H1 (cell line): ENCODE measurements at regions not wholly inside any gene's neighbourhood (a gene's known extent, or its start where the extent isn't known, plus 50 kb on each side); places are given as distances from the start of the nearest gene placed in this dataset.

Experiments used
- CTCF ChIA-PET: fragments of 300-600 bp; sonication (Branson Sonifier 250); formaldehyde crosslinking; loops from one replicate; lab custom pipeline; 2021; ENCODE audit not compliant: partially characterized antibody; lab: Charles Lee
- POLR2A ChIA-PET: fragments of 300-600 bp; sonication (Branson Sonifier 250); formaldehyde crosslinking; loops from one replicate; lab custom pipeline; 2021; ENCODE audit warnings: inconsistent platforms; ENCODE audit not compliant: partially characterized antibody; lab: Charles Lee
- DNase-seq, 2 experiments: peaks; one replicate each; pipeline versions ENCODE4 v3.0.0 to v3.0.0-alpha.2; 2010 to 2022; ENCODE audit warnings: low spot score in 2 of 2, low read depth in 1 of 2, mixed read lengths in 1 of 2
- FAIRE-seq: peaks from 2 replicates; lab custom pipeline; 2011; peaks lifted over from hg19 to GRCh38; lab: Jason Lieb, UNC
- H2AFZ ChIP-seq: 2 replicates; pipeline ENCODE4 v1.8.1; 2012; ENCODE audit warnings: low read length, inconsistent platforms
- H2AK5ac ChIP-seq: 2 replicates; pipeline ENCODE4 v1.6.1; 2013; ENCODE audit warnings: low read depth, low read length
- H2BK120ac ChIP-seq: replicated peaks from 2 replicates; pipeline ENCODE3; 2013; ENCODE audit warnings: low read depth, low read length, inconsistent platforms
- H2BK12ac ChIP-seq: 2 replicates; pipeline ENCODE4 v1.6.1; 2013; ENCODE audit warnings: low read depth, low read length
- H2BK15ac ChIP-seq: 2 replicates; pipeline ENCODE4 v1.6.1; 2013; ENCODE audit warnings: low read length
- H2BK20ac ChIP-seq: 2 replicates; pipeline ENCODE4 v1.6.1; 2013; ENCODE audit warnings: low read length
- H2BK5ac ChIP-seq: 2 replicates; pipeline ENCODE4 v1.6.1; 2013; ENCODE audit warnings: low read depth, low read length
- H3K14ac ChIP-seq: 2 replicates; pipeline ENCODE4 v1.6.1; 2013; ENCODE audit warnings: inconsistent platforms; ENCODE audit not compliant: insufficient read length
- H3K18ac ChIP-seq: 2 replicates; pipeline ENCODE4 v1.6.1; 2013; ENCODE audit warnings: low read length; ENCODE audit errors: extremely low read depth
- H3K23ac ChIP-seq: 2 replicates; pipeline ENCODE4 v1.6.1; 2013; ENCODE audit warnings: inconsistent platforms; ENCODE audit not compliant: insufficient read length
- H3K23me2 ChIP-seq: 2 replicates; pipeline ENCODE4 v1.6.1; 2013; ENCODE audit warnings: low read depth, low read length
- H3K27ac ChIP-seq: 2 replicates; pipeline ENCODE4 v1.6.1; 2011; ENCODE audit warnings: low read depth, low read length, inconsistent platforms
- H3K27me3 ChIP-seq, 4 experiments: replicated peaks in 1 of 4; 1 replicate in 1 of 4; 2 replicates in 3 of 4; pipeline versions ENCODE4 v1.6.1 to v1.8.1; 2011 to 2013; ENCODE audit warnings: low read length in 3 of 4, mild to moderate bottlenecking in 3 of 4, inconsistent platforms in 2 of 4, mixed read lengths in 2 of 4, moderate library complexity in 1 of 4; ENCODE audit not compliant: control insufficient read depth in 3 of 4, insufficient read depth in 3 of 4; ENCODE audit errors: extremely low read depth in 1 of 4
- H3K36me3 ChIP-seq, 4 experiments: 2 replicates each; pipeline versions ENCODE4 v1.6.1 to v1.8.1; 2011 to 2013; ENCODE audit warnings: mild to moderate bottlenecking in 4 of 4, low read length in 3 of 4, moderate library complexity in 2 of 4, control low read depth in 1 of 4, inconsistent platforms in 1 of 4; ENCODE audit not compliant: insufficient read depth in 4 of 4, control insufficient read depth in 2 of 4
- H3K4ac ChIP-seq: replicated peaks from 2 replicates; pipeline ENCODE3; 2013; ENCODE audit warnings: low read length, low read depth, mixed read lengths, inconsistent platforms; ENCODE audit not compliant: insufficient read length
- H3K4me1 ChIP-seq, 4 experiments: replicated peaks in 1 of 4; 1 replicate in 1 of 4; 2 replicates in 3 of 4; pipeline versions ENCODE4 v1.6.1 to v1.8.1; 2011 to 2013; ENCODE audit warnings: low read length in 3 of 4, inconsistent platforms in 2 of 4, mixed read lengths in 1 of 4; ENCODE audit not compliant: insufficient read depth in 4 of 4, control insufficient read depth in 3 of 4
- H3K4me2 ChIP-seq, 2 experiments: 2 replicates each; pipeline versions ENCODE4 v1.6.1 to v1.8.1; 2011 to 2013; ENCODE audit warnings: low read depth in 2 of 2, low read length in 2 of 2, control low read depth in 1 of 2, inconsistent platforms in 1 of 2, mild to moderate bottlenecking in 1 of 2; ENCODE audit not compliant: insufficient read depth in 1 of 2
- H3K4me3 ChIP-seq, 4 experiments: fragments of 200-600, 300-600 bp in 1 of 4; sonication (generic), shearing (Covaris generic), sonication (Bioruptor Twin) in 1 of 4; 2 replicates each; pipeline versions ENCODE4 v1.5.1 to v1.8.1; 2011 to 2016; ENCODE audit warnings: low read length in 4 of 4, low read depth in 3 of 4, control low read depth in 2 of 4, inconsistent platforms in 2 of 4, mild to moderate bottlenecking in 2 of 4, mixed read lengths in 1 of 4, moderate library complexity in 1 of 4; ENCODE audit not compliant: insufficient read depth in 2 of 4; ENCODE audit errors: extremely low read depth in 1 of 4
- H3K56ac ChIP-seq: replicated peaks from 2 replicates; pipeline ENCODE3; 2013; ENCODE audit warnings: low read depth, mild to moderate bottlenecking, mixed read lengths, low read length, inconsistent platforms; ENCODE audit not compliant: insufficient read length
- H3K79me1 ChIP-seq: 2 replicates; pipeline ENCODE4 v1.6.1; 2013; ENCODE audit warnings: low read depth, low read length, control low read depth
- H3K79me2 ChIP-seq, 2 experiments: 2 replicates each; pipeline versions ENCODE4 v1.6.1 to v1.8.1; 2012 to 2013; ENCODE audit warnings: low read length in 2 of 2, mild to moderate bottlenecking in 2 of 2, inconsistent platforms in 1 of 2; ENCODE audit not compliant: insufficient read depth in 2 of 2, control insufficient read depth in 1 of 2
- H3K9ac ChIP-seq, 4 experiments: replicated peaks in 1 of 4; 1 replicate in 1 of 4; 2 replicates in 3 of 4; pipeline versions ENCODE4 v1.6.1 to v1.8.1; 2011 to 2013; ENCODE audit warnings: low read depth in 3 of 4, low read length in 3 of 4, control low read depth in 2 of 4, mild to moderate bottlenecking in 2 of 4, moderate library complexity in 2 of 4, inconsistent platforms in 1 of 4; ENCODE audit errors: extremely low read depth in 1 of 4
- H3K9me3 ChIP-seq, 2 experiments: 2 replicates each; pipeline versions ENCODE4 v1.6.1 to v1.8.1; 2012 to 2013; ENCODE audit warnings: mild to moderate bottlenecking in 2 of 2, moderate library complexity in 2 of 2, control low read depth in 1 of 2, inconsistent platforms in 1 of 2, low read depth in 1 of 2, low read length in 1 of 2, mixed read lengths in 1 of 2; ENCODE audit not compliant: insufficient read depth in 2 of 2
- H4K20me1 ChIP-seq, 2 experiments: replicated peaks in 1 of 2; 2 replicates each; pipeline versions ENCODE3 to v1.8.1; 2011 to 2013; ENCODE audit warnings: inconsistent platforms in 2 of 2, low read length in 2 of 2, mild to moderate bottlenecking in 1 of 2; ENCODE audit not compliant: insufficient read depth in 2 of 2, control insufficient read depth in 1 of 2
- H4K5ac ChIP-seq: 2 replicates; pipeline ENCODE4 v1.6.1; 2013; ENCODE audit warnings: low read length, low read depth, mixed read lengths, inconsistent platforms; ENCODE audit not compliant: insufficient read length
- H4K8ac ChIP-seq: 2 replicates; pipeline ENCODE4 v1.8.0; 2013; ENCODE audit warnings: mild to moderate bottlenecking, moderate library complexity, low read length, inconsistent platforms; ENCODE audit not compliant: insufficient read depth; ENCODE audit errors: extremely low read depth
- H4K91ac ChIP-seq: replicated peaks from 2 replicates; pipeline ENCODE3; 2013; ENCODE audit warnings: low read length, mixed read lengths, inconsistent platforms; ENCODE audit not compliant: insufficient read length
- CBX5 ChIP-seq: fragments of 300-800, 300-1000 bp; sonication (generic); IDR thresholded peaks from 2 replicates; pipeline ENCODE4 v1.7.1; 2016; ENCODE audit warnings: antibody characterized with exemption, low read length, low read depth
- CHD2 ChIP-seq: IDR thresholded peaks from 2 replicates; pipeline ENCODE4 v1.6.1; 2012; ENCODE audit warnings: low read length, improper control_type of control experiment
- CREB1 ChIP-seq: IDR thresholded peaks from 2 replicates; pipeline ENCODE4 v1.6.1; 2012; ENCODE audit warnings: inconsistent platforms
- KDM4A ChIP-seq: IDR thresholded peaks from one replicate; pipeline ENCODE4 v1.7.1; 2012; ENCODE audit warnings: low read depth, mild to moderate bottlenecking, moderate library complexity, low read length, inconsistent platforms; ENCODE audit not compliant: severe bottlenecking
- POU5F1 ChIP-seq: IDR thresholded peaks from 2 replicates; pipeline ENCODE4 v1.6.1; 2011; ENCODE audit warnings: low read depth, mild to moderate bottlenecking, low read length, moderate library complexity
- SIX5 ChIP-seq: IDR thresholded peaks from 2 replicates; pipeline ENCODE4 v1.6.1; 2011; ENCODE audit warnings: mild to moderate bottlenecking, low read depth, low read length
- SP4 ChIP-seq: IDR thresholded peaks from 2 replicates; pipeline ENCODE4 v1.6.1; 2012; ENCODE audit warnings: low read length, inconsistent platforms
- ZNF274 ChIP-seq: IDR thresholded peaks from 2 replicates; pipeline ENCODE4 v1.7.0; 2012; ENCODE audit warnings: low read length, borderline replicate concordance; ENCODE audit errors: extremely low read depth
- WGBS, 2 experiments: shearing (Covaris generic) in 1 of 2; methylation state at CpG; one replicate each; pipeline versions ENCODE4 v1.1.6 to v1.1.7; 2013 to 2015; ENCODE audit warnings: low lambda C conversion rate in 2 of 2, mixed read lengths in 2 of 2, inconsistent platforms in 1 of 2, low coverage in 1 of 2, missing lambda C conversion rate in 1 of 2; ENCODE audit not compliant: insufficient replicate concordance in 2 of 2, insufficient coverage in 1 of 2, insufficient read length in 1 of 2; ENCODE audit errors: extremely low coverage in 1 of 2, missing lambda C conversion rate in 1 of 2; 5-methylcytosine and 5-hydroxymethylcytosine counted together

- Histone ChIP-seq H3K18ac (no peak overlapping the region), H2AK5ac (no peak overlapping the region), H3K36me3 (no peaks in the 10 kb centered on the region), H4K20me1 (no peaks in the 10 kb centered on the region), H2BK20ac (0 out of 2 replicates have a peak overlapping the region, but pooled peaks have one; percentile 38), H4K5ac (no peak overlapping the region), H4K8ac (no peak overlapping the region), H2BK120ac (no peak overlapping the region), H3K4ac (no peak overlapping the region), H4K91ac (no peak overlapping the region), H2BK15ac (peak overlapping the region; percentile 14; the same call in 1 of the 2 replicates), H3K9me3 (no peaks in the 10 kb centered on the region), H3K4me3 (no peak overlapping the region), H3K4me1 (peaks cover 2 to 13% (median 6%) of the 10 kb centered on the region in 4 experiments; a peak in 5 of 7 replicates), H3K4me2 (no peak overlapping the region), H3K27me3 (no peaks in the 10 kb centered on the region), H3K27ac (no peak overlapping the region), H2BK5ac (no peak overlapping the region), H2BK12ac (no peak overlapping the region), H3K9ac (no peak overlapping the region), H2AFZ (no peak overlapping the region), H3K23me2 (no peaks in the 10 kb centered on the region; the same call in 1 of the 2 replicates), H3K79me2 (peaks cover 0 to 10% of the 10 kb centered on the region in 2 experiments; a peak in 2 of 4 replicates), H3K56ac (no peak overlapping the region), H3K23ac (no peak overlapping the region), H3K79me1 (no peaks in the 10 kb centered on the region), H3K14ac (no peak overlapping the region)
- ChIA-PET POLR2A (no interaction called here), CTCF (interaction anchor here (0.7 to 2.1 kb wide), 11 partner anchors 8 to 247 kb away, joined by 3 to 9 read pairs (median 3); no protein-coding TSS in a partner anchor)
- no peak for TF ChIP-seq SIX5
- TF ChIP-seq SP4, result no peak
- no peak for TF ChIP-seq CBX5
- no peak for TF ChIP-seq KDM4A
- no peak for TF ChIP-seq ZNF274
- no peak for TF ChIP-seq POU5F1
- no peak for TF ChIP-seq CHD2
- no peak for TF ChIP-seq CREB1
- DNase-seq (no peak), FAIRE-seq (no peak)
- WGBS, 2 experiments, result 92% methylated on average over 3 of the region's 3 CpGs; no CpG with 5 or more reads in 1 of the 2 experiments
Observed at GRCh38 chr13:74039667-74040066, 94.5 kb downstream of the KLF12 start.
